ENCODE measurements at regions not wholly inside any gene's neighbourhood (a gene's known extent, or its start where the extent isn't known, plus 50 kb on each side); places are given as distances from the start of the nearest gene placed in this dataset.

DNA sequence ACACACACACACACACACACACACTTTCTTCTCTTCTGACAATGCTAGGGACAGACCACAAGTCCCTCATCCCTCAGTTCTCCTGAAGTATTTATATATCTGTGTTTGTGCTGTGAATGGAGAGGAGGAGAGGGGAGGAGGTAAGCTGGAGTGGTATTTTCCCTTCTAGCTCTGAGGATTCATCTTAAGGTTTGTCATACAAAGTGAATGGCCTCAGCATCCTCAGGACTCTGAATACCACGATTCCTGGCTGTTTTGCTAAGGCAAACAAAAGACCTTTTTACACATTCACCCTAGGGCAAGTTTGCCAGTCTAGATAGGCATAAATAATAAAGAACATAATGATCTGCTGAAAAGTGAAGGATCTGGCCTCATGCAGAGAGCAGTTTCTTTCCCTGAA is 65.7 kb upstream of the CHMP2B start:
- Histone ChIP-seq H3K27ac (ENCODE audit: control insufficient read depth, insufficient read depth) (no peak overlapping the region), H3K4me3 (no peak overlapping the region), H3K27me3 (replicated peaks in 1 of 2; ENCODE audit: control insufficient read depth in 2 of 2, insufficient read depth in 2 of 2, low read length in 1 of 2) (no peaks in the 10 kb centered on the region), H3K36me3 (ENCODE audit: control insufficient read depth in 2 of 2, insufficient read depth in 2 of 2, low read length in 1 of 2) (no peaks in the 10 kb centered on the region), H2AFZ (ENCODE audit: control insufficient read depth, low read depth, low read length) (no peak overlapping the region), H3K9ac (ENCODE audit: control insufficient read depth, insufficient read depth, low read length) (no peak overlapping the region), H3K9me3 (replicated peaks; ENCODE audit: control insufficient read depth, insufficient read depth, low read length) (no peaks in the 10 kb centered on the region), H3K4me2 (ENCODE audit: control insufficient read depth, insufficient read depth) (no peak overlapping the region), H3K4me1 (ENCODE audit: control insufficient read depth, insufficient read depth, low read length) (no peaks in the 10 kb centered on the region), H4K20me1 (ENCODE audit: control insufficient read depth, insufficient read depth) (no peaks in the 10 kb centered on the region), H3K79me2 (ENCODE audit: control insufficient read depth, insufficient read depth, low read length) (no peaks in the 10 kb centered on the region)
- FAIRE-seq = no peak
- ChIA-PET SMC1A (ENCODE audit: uncharacterized antibody, unreplicated experiment) (no interaction called here), RAD21 (ENCODE audit: unreplicated experiment) (no interaction called here), POLR2A (no interaction called here), CTCF (interaction anchor here (0.7 kb wide), 1 partner anchor 75 kb away, joined by 3 read pairs; no protein-coding TSS in a partner anchor)
- intact Hi-C loops (cut with micrococcal nuclease; ENCODE audit: unreplicated experiment) = no loop called here
- DNase-seq (ENCODE audit: low read depth, low spot score) = no peak
- no TSS peak for BruUV-seq (replicated peaks)
- WGBS (ENCODE audit: insufficient coverage, insufficient replicate concordance, low lambda C conversion rate, missing lambda C conversion rate) = 0% methylated on average over 1 of the region's 1 CpG
- no peak for ATAC-seq
- in situ Hi-C loops (cut with MboI) = loop anchor here (25.0 kb wide), 2 partner anchors 199 to 374 kb away; no protein-coding TSS in a partner anchor
- TF ChIP-seq POU2F2 (IDR thresholded peaks at IDR 0.05; ENCODE audit: borderline replicate concordance, low read depth, low read length) = no peak

DNA sequence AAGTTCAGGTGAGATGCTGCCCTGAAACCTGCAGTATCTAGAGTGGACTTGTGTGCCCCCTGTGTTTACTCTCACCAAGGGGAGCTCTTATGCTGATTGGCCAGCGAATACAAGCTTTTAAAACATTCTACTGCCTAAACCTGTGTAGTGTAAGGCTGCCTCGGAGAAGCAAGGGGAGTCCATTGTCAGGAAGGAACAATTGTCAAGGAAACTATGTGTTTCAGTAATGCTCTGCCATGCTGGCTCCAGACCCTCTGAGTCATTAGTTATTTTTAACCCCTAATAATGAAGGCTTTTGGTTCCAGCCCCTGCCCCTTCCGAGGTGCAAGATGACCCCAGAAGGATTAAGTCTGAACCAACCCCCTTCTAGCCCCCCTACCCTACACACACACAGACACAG is 66.1 kb upstream of the CHMP2B start:
- Histone ChIP-seq H2AFZ (ENCODE audit: control insufficient read depth, low read depth, low read length) (no peak overlapping the region), H3K9me3 (replicated peaks; ENCODE audit: control insufficient read depth, insufficient read depth, low read length) (no peaks in the 10 kb centered on the region), H3K79me2 (ENCODE audit: control insufficient read depth, insufficient read depth, low read length) (no peaks in the 10 kb centered on the region), H3K27ac (ENCODE audit: control insufficient read depth, insufficient read depth) (no peak overlapping the region), H3K36me3 (ENCODE audit: control insufficient read depth in 2 of 2, insufficient read depth in 2 of 2, low read length in 1 of 2) (no peaks in the 10 kb centered on the region), H3K4me1 (ENCODE audit: control insufficient read depth, insufficient read depth, low read length) (no peaks in the 10 kb centered on the region), H4K20me1 (ENCODE audit: control insufficient read depth, insufficient read depth) (no peaks in the 10 kb centered on the region), H3K4me2 (ENCODE audit: control insufficient read depth, insufficient read depth) (no peak overlapping the region), H3K27me3 (replicated peaks in 1 of 2; ENCODE audit: control insufficient read depth in 2 of 2, insufficient read depth in 2 of 2, low read length in 1 of 2) (no peaks in the 10 kb centered on the region), H3K4me3 (no peak overlapping the region), H3K9ac (ENCODE audit: control insufficient read depth, insufficient read depth, low read length) (no peak overlapping the region)
- intact Hi-C loops (cut with micrococcal nuclease; ENCODE audit: unreplicated experiment) (no loop called here), in situ Hi-C loops (cut with MboI) (loop anchor here (25.0 kb wide), 2 partner anchors 199 to 374 kb away; no protein-coding TSS in a partner anchor)
- CTCF ChIA-PET = interaction anchor here (0.7 kb wide), 1 partner anchor 74 kb away, joined by 3 read pairs; no protein-coding TSS in a partner anchor
- FAIRE-seq = no peak
- no peak for TF ChIP-seq ZNF622 (IDR thresholded peaks at IDR 0.05)
- no peak for ATAC-seq
- SMC1A ChIA-PET (ENCODE audit: uncharacterized antibody, unreplicated experiment) = interaction anchor here (1.0 kb wide), 1 partner anchor 18 kb away, joined by 3 read pairs; no protein-coding TSS in a partner anchor
- DNase-seq (ENCODE audit: low read depth, low spot score) = no peak
- WGBS (ENCODE audit: insufficient coverage, insufficient replicate concordance, low lambda C conversion rate, missing lambda C conversion rate) = 0% methylated on average over 3 of the region's 3 CpGs
- no TSS peak for BruUV-seq (replicated peaks)
- RAD21 ChIA-PET (ENCODE audit: unreplicated experiment) = no interaction called here
- POLR2A ChIA-PET = no interaction called here
